ENCODE measurements at regions not wholly inside any gene's neighbourhood (a gene's known extent, or its start where the extent isn't known, plus 50 kb on each side); places are given as distances from the start of the nearest gene placed in this dataset.

DNA sequence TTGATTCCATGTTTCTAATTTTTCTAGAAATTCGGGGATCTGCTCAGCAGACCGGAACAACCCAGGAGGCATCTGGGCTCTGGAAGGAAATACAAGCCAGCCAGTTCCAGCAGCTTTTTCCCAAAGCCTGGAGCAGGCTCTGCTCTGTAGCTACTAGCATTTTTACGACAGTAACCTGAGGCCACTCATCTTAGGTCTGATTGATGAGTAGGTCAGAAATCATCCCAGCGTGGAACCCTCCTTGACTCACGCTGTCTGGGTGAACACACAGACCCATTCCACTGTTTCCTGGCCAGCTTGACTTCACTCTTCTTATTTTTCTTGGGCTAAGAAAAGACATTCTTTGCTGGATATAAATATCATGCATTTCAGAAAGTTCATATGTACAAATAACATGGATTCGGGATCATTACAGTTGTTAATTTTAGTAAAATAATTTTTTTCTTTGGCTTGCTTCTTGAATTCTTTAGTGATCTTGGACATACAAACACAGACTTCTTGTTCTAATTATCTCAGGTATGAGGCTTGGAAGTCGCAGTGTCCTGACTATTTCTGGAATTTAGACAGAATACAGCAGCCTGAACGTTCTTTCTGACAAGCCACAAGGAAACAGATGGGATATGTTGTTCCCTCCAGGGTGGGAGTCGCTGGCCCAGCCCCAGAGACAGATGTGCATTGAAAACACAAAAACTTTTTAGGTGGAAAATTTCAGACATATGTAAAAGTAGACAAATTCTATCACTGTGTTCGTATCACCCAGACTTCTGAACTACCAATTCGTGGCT is 54.6 kb upstream of the PITRM1 start:
- no peak overlapping the region for H3K4me2 ChIP-seq (ENCODE audit: low read length)
- H3K27me3 ChIP-seq (ENCODE audit: control insufficient read depth, low read length): no peaks in the 10 kb centered on the region
- no peaks in the 10 kb centered on the region for H3K79me2 ChIP-seq (ENCODE audit: control insufficient read depth, low read length)
- no peaks in the 10 kb centered on the region for H3F3A ChIP-seq (ENCODE audit: control insufficient read depth, insufficient read depth)
- TF ChIP-seq, protein P1, sequence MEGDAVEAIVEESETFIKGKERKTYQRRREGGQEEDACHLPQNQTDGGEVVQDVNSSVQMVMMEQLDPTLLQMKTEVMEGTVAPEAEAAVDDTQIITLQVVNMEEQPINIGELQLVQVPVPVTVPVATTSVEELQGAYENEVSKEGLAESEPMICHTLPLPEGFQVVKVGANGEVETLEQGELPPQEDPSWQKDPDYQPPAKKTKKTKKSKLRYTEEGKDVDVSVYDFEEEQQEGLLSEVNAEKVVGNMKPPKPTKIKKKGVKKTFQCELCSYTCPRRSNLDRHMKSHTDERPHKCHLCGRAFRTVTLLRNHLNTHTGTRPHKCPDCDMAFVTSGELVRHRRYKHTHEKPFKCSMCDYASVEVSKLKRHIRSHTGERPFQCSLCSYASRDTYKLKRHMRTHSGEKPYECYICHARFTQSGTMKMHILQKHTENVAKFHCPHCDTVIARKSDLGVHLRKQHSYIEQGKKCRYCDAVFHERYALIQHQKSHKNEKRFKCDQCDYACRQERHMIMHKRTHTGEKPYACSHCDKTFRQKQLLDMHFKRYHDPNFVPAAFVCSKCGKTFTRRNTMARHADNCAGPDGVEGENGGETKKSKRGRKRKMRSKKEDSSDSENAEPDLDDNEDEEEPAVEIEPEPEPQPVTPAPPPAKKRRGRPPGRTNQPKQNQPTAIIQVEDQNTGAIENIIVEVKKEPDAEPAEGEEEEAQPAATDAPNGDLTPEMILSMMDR (IDR thresholded peaks at IDR 0.05; ENCODE audit: low read depth, low read length, poor library complexity, severe bottlenecking): no peak
- no peak for TF ChIP-seq EZH2phosphoT487 (IDR thresholded peaks at IDR 0.05; ENCODE audit: borderline replicate concordance, low read length)
- H3K27ac ChIP-seq (ENCODE audit: low read depth, low read length): no peak overlapping the region
- no peaks in the 10 kb centered on the region for H3K36me3 ChIP-seq (ENCODE audit: control insufficient read depth, low read length)
- no peaks in the 10 kb centered on the region for H3K9me3 ChIP-seq (ENCODE audit: control insufficient read depth, insufficient read depth, low read length)
- no peaks in the 10 kb centered on the region for H4K20me1 ChIP-seq (ENCODE audit: control insufficient read depth, insufficient read depth, low read depth, low read length)
- H3K4me1 ChIP-seq (ENCODE audit: control insufficient read depth, low read length): no peaks in the 10 kb centered on the region
- no peaks in the 10 kb centered on the region for H3K9me2 ChIP-seq (replicated peaks; ENCODE audit: control insufficient read depth, low read length)
- no peak overlapping the region for H3K4me3 ChIP-seq (ENCODE audit: low read length)

DNA sequence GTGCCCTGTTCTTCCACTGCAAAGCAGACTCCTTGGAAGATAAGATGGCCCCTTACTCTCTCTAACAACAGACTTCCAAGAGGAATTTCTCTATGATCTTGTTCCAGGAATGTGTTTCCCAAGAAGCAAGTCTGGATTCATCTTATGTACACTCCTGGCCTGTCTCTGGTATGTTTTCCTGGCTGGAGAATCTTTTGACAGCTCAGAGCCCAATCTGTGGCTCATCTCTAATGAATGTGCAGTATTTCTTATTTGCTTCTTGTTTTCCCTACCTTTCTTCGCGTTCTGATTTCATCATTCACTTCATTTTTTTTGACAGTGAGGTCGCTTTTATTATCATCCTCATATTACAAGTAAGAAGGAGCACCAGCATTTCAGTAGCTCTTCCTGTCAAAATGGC is 53.0 kb upstream of the PITRM1 start:
- Histone ChIP-seq H3K9me2 (replicated peaks; ENCODE audit: control insufficient read depth, low read length) (no peaks in the 10 kb centered on the region), H3K4me3 (ENCODE audit: low read length) (no peak overlapping the region), H3K27me3 (ENCODE audit: control insufficient read depth, low read length) (no peaks in the 10 kb centered on the region), H3K4me2 (ENCODE audit: low read length) (no peak overlapping the region), H3K4me1 (ENCODE audit: control insufficient read depth, low read length) (no peaks in the 10 kb centered on the region), H3K9me3 (ENCODE audit: control insufficient read depth, insufficient read depth, low read length) (no peaks in the 10 kb centered on the region), H3F3A (ENCODE audit: control insufficient read depth, insufficient read depth) (no peaks in the 10 kb centered on the region), H3K36me3 (ENCODE audit: control insufficient read depth, low read length) (no peaks in the 10 kb centered on the region), H3K27ac (ENCODE audit: low read depth, low read length) (no peak overlapping the region), H3K79me2 (ENCODE audit: control insufficient read depth, low read length) (no peaks in the 10 kb centered on the region), H4K20me1 (ENCODE audit: control insufficient read depth, insufficient read depth, low read depth, low read length) (no peaks in the 10 kb centered on the region)
- TF ChIP-seq, protein P1 (IDR thresholded peaks at IDR 0.05; ENCODE audit: low read depth, low read length, poor library complexity, severe bottlenecking): no peak
- no peak for TF ChIP-seq EZH2phosphoT487 (IDR thresholded peaks at IDR 0.05; ENCODE audit: borderline replicate concordance, low read length)

DNA sequence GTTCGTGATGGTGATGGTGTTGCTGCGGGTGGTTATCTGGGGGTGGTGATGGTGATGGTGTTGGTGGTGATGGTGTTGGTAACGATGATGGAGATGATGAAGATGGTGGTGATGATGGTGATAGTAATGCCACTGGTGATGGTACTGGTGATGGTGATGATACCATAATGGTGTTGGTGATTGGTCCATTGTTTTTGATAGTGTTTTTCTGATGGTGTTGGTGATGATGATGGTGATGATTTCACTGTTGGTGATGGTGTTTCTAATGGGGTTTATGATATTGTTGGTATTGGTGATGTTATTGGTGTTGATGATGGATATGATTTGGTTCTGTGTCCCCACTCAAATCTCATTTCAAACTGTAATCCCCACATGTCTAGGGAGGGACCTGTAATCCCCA is 51.7 kb upstream of the PITRM1 start:
- no peak overlapping the region for H3K4me2 ChIP-seq (ENCODE audit: low read length)
- H3K4me3 ChIP-seq (ENCODE audit: low read length): no peak overlapping the region
- no peaks in the 10 kb centered on the region for H3K79me2 ChIP-seq (ENCODE audit: control insufficient read depth, low read length)
- H3K27me3 ChIP-seq (ENCODE audit: control insufficient read depth, low read length): no peaks in the 10 kb centered on the region
- H3K4me1 ChIP-seq (ENCODE audit: control insufficient read depth, low read length): no peaks in the 10 kb centered on the region
- no peaks in the 10 kb centered on the region for H3K9me2 ChIP-seq (replicated peaks; ENCODE audit: control insufficient read depth, low read length)
- no peaks in the 10 kb centered on the region for H3F3A ChIP-seq (ENCODE audit: control insufficient read depth, insufficient read depth)
- H3K9me3 ChIP-seq (ENCODE audit: control insufficient read depth, insufficient read depth, low read length): no peaks in the 10 kb centered on the region
- no peaks in the 10 kb centered on the region for H3K36me3 ChIP-seq (ENCODE audit: control insufficient read depth, low read length)
- TF ChIP-seq, protein P1 (IDR thresholded peaks at IDR 0.05; ENCODE audit: low read depth, low read length, poor library complexity, severe bottlenecking): no peak
- no peak for TF ChIP-seq EZH2phosphoT487 (IDR thresholded peaks at IDR 0.05; ENCODE audit: borderline replicate concordance, low read length)
- no peak overlapping the region for H3K27ac ChIP-seq (ENCODE audit: low read depth, low read length)
- no peaks in the 10 kb centered on the region for H4K20me1 ChIP-seq (ENCODE audit: control insufficient read depth, insufficient read depth, low read depth, low read length)
